ENCODE measurements at regions not wholly inside any gene's neighbourhood (a gene's known extent, or its start where the extent isn't known, plus 50 kb on each side); places are given as distances from the start of the nearest gene placed in this dataset.

DNA sequence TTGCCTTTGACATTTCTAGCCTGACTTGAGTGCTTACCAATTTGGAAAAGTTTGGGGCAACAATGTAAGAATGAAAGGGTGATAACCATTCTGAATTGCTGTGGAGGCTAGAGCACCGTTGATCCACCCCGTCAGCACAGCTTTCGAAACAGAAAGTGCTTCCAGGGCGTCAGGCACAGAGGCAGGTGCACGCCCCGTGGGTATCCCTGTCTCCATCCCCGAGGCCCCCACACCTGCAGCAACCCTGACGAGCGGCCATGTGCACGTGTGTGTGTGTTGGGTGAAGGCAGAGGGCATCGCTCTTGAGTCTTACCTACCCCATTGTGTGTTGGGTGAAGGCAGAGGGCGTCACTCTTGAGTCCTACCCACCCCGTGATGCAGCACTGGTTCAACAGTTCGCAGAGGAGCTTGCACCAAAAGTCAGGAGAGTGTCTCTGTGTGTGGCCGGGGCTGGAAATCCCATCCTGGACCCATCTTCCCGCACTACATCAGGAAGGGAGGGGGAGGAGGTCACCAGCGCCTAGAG lies 404.5 kb downstream of the BRD1 start:
- no peak for DNase-seq

- no peak for DNase-seq
Measured at GRCh38 chr22:49422701-49423100, 405.0 kb downstream of the BRD1 start.

GRCh38 chr22:49420651-49421050 lies 407.0 kb downstream of the BRD1 start:
- DNase-seq = no peak

DNA sequence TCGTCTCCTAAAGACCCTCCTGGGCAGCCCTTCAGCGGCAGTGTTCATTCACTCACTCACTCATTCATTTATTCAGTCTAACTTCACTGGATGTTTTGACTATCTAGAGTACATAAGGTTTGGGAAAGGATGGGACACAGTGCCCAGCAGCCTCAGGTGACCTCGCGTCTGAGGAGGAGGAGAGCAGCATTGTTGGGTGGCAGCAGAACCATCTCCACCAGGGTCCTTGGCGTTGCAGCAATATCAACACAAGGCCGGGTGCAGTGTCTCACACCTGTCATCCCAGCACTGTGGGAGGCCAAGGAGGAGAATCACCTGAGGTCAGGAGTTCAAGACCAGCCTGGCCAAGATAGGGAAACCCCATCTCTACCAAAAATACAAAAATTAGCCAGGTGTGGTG lies 408.0 kb downstream of the BRD1 start:
- no peak for DNase-seq

- no peak for DNase-seq
Measured at GRCh38 chr22:49418943-49419342, 408.7 kb downstream of the BRD1 start.

- DNase-seq = no peak
Measured at GRCh38 chr22:49418341-49418894, 409.3 kb downstream of the BRD1 start.

- no peak for DNase-seq
Measured at GRCh38 chr22:49417833-49418232, 409.8 kb downstream of the BRD1 start.

GRCh38 chr22:49417326-49417725 lies 410.3 kb downstream of the BRD1 start:
- no peak for DNase-seq

- no peak for DNase-seq
Measured at GRCh38 chr22:49415151-49415951, 412.3 kb downstream of the BRD1 start.

- no peak for DNase-seq
Measured at GRCh38 chr22:49413551-49413950, 414.1 kb downstream of the BRD1 start.

GRCh38 chr22:49413146-49413545 lies 414.5 kb downstream of the BRD1 start:
- DNase-seq = no peak

DNA sequence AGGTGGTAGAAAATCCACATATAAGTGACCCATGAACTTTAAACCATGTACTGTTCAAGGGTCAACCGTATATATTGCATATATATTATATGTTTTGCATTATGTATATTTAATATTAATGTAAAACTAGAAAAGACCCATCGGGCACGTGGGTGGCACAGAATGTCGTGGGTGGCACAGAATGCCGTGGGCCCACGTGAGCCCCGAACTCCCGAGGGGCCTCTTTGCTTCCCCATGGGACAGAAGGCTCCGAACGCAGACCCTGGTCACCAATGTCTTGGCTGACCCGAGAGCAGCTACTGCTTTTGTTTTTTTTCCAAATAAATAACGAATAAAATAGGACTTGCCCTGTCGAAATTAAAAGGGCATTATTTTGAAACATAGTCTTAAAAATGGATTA lies 415.4 kb downstream of the BRD1 start:
- no peak for DNase-seq

DNA sequence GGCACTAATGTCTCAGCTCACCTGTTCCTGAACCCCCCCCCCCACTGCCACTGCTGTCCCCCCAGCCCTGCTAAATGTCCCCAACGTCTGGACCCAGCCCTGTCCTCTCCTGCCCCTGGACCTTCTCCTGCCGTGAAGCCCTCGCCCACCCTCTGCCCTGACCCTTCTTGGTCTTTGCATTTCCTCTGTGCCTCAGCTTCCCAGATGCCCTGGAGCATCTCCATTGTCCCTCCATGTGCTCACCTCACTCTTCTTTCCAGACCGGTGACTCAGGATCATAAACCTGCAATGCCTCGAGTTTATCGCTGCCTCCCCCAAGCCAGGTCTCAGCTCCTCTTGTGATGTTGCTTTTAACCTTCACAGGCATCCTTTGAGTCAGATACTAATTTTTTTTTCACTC lies 416.4 kb downstream of the BRD1 start:
- DNase-seq = no peak

DNA sequence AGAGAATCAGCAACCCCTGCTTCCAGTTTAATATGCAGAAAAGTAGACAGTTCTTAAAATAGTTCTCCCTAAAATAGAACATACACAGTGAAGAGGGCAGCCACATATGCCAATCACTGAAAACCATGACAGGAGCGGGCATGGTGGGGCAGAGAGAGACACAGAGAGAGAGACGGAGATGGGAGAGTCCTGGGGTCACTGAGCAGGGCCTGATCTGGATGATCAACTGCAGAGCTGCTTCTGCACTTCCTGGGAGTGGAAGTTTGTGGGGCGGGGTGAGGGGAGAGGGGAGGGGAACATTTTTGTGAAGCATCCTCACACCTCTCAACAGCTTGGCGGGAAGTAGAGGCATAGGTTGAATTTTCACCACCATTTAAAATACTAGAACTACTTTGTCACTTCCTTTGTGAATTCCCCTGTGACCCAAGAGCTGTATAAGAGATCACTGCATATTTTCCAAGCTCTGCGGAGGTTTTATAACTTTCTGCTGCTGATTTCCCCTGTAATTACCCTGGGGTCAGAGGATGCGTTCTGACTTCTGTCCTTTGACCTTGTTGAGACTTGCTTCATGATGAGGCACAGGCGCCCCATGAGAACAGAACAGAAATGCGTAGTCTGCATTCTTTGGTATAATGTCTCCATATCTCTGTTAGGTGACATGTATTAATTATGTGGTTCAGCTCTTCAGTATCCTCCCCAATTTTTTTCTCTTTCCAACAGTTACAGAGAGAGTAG lies 419.4 kb downstream of the BRD1 start:
- DNase-seq = no peak

- DNase-seq = no peak
Measured at GRCh38 chr22:49406879-49407587, 420.6 kb downstream of the BRD1 start.

- no peak for DNase-seq
Measured at GRCh38 chr22:49406047-49406650, 421.5 kb downstream of the BRD1 start.

DNA sequence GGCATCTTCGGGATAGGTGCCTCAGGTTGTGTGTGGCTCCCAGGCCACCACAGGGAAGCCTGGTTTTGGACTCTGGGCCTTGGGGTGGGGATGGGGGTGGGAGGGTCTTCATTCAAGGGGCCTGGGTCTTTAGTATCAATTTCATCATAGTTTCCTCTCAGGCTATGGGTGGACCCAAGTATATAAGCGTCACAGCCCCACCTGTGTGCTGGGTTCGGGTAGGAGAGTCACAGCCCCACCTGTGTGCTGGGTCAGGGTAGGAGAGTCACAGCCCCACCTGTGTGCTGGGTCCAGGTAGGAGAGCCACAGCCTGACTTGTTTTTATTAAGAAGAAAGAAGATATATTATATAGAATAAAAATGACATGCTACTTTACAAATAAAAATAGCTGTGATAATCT lies 422.1 kb downstream of the BRD1 start:
- no peak for DNase-seq

DNA sequence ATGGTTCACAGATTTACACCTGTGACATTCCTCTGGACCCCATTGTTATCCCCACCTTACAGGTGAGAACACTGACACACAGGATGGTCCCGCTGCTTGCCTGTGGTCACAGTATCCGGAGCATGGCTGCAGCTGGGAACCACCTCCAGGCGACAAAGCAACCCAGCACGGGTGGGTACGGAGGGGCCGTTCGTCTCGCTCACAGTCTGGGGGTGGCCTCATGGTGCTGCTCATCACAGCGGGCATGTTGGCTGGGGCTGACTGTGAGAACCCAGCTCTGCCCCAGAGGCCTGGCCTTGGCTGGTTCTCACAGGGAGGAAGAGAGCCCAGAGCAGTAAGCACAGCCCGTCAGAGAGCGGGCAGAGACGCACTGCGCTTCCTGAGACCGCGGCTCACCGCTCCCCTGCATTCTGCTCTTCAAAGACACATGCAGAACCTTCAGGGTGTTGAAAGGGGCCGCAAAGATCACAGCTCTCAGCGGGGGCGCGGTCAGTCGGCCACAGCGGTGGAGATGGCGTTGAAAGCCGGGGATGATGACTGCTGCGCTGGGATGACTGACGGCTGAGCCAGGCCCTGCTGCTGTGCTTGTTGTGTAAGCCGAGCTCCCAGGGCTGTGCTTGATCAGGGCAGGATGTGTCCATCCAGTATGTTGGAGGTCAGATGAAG lies 423.0 kb downstream of the BRD1 start:
- DNase-seq = no peak

- no peak for DNase-seq
Measured at GRCh38 chr22:49404020-49404419, 423.7 kb downstream of the BRD1 start.

- DNase-seq = no peak
Measured at GRCh38 chr22:49403102-49403501, 424.6 kb downstream of the BRD1 start.

- DNase-seq = no peak
Measured at GRCh38 chr22:49402169-49402568, 425.5 kb downstream of the BRD1 start.
